NCI-H748 (cell line): ENCODE measurements at regions not wholly inside any gene's neighbourhood (a gene's known extent, or its start where the extent isn't known, plus 50 kb on each side); places are given as distances from the start of the nearest gene placed in this dataset.
"Not testable (repeated sequence)": the region's sequence is repeated elsewhere in the genome, so short reads cannot be mapped to it uniquely, and the experiment has no call there.

Source experiments
- DNase-seq: peaks from one replicate; lab custom pipeline; 2025; ENCODE audit not compliant: unreplicated experiment; lab: John Stamatoyannopoulos, UW

DNA sequence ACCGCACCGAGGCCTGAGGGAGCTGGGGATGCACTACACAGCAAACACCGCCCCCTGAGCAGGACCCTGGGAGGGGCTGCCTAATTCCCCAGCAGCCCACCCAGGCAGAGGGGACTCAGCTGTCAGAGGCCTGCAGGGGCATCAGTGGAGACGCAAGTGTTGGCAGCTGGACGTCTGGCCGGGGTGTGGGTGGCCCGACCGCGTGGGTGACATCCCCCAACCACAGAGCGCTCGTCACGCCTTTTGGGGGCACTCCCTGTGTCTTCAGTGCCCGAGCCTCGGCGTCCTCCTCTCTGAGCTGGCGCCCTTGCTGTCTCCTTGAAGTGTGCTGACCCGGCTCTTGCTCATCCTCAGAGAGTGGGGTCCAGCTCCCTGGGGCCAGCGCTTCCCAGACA lies 150.2 kb downstream of the BRD1 start:
- DNase-seq, result no peak

DNA sequence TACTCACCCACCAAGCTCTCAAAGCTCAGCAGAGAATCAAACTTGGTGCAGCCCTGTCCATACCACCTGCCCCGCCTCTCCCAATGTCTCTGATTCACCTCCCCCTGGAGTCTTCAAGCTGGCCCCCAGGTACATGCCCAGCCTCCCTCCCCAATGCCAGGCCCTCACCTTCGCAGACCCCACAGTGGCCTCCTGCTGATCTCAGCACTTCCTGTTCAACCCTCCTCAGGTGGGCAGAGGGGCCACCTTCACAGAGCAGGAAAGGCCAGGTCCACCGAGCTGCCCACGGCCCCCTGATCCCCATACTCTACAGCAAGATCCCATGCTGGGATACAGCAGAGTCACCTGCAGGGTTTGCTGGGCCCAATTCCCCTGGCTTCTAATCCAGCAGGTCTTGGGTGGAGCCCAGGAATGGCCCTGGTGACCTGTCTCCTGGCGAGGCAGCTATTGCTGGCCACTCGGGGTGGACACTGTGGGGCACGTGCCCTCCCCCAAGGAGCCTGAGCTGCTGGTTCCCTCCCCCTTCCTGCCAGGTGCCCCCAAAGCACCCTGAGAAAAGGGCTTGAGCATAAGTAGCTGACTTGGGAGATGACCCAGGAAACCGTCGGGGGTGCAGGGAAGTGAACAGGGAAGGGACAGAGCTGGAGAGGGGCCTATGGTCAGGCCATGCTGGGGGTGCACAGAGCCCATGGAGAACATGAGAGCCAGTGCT lies 150.7 kb downstream of the BRD1 start:
- DNase-seq, result no peak

- no peak for DNase-seq
These were observed 151.4 kb downstream of the BRD1 start for GRCh38 chr22:49676230-49676629.

- peak; percentile 49 for DNase-seq
These were observed 153.1 kb downstream of the BRD1 start for GRCh38 chr22:49674479-49675050.

GRCh38 chr22:49673048-49673447 lies 154.6 kb downstream of the BRD1 start:
- no peak for DNase-seq

GRCh38 chr22:49672014-49672516 lies 155.6 kb downstream of the BRD1 start:
- DNase-seq, result no peak

GRCh38 chr22:49671331-49672013 lies 156.2 kb downstream of the BRD1 start:
- DNase-seq, result peak; percentile 15

DNA sequence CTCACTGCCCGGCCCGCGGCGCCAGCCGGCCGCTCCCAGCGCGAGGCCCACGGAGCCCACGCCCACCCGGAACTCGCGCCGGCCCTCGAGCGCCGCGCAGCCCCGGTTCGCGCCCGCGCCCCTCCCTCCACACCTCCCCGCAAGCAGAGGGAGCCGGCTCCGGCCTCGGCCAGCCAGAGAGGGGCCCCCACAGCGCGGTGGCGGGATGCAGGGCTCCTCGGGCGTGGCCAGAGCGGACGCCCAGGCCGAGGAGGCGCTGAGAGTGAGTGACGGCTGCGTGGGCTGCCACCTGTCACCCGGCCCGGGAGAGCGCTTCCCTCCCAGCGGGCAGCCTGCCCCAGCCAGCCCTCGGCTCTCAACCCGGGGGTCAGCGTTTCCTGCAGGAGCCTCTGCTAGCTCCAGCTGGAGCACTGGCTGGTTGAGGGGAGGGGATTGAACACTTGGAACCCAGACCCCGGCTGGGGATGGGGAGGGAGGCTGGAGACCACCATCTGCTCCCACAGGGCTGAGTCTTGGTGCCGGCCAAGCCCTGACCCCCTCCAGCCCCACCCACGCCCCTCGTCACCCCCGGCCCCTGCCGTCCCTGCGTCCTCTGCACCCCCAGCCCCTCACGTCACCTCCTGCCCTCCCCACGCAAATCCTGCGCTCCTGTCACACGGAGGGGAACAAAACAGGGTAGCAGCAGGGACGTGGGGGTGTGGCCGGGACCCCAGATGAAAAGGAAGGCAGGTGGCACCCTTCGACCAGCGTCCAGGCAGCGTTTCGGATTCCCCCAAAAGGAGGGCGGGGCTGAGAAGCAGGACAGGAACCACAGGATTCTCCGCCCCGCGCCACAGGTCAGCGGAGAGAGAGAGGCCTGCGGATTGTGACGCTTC lies 157.0 kb downstream of the BRD1 start:
- DNase-seq, result peak; percentile 58

GRCh38 chr22:49669969-49670455 lies 157.7 kb downstream of the BRD1 start:
- DNase-seq, result peak; percentile 69

DNA sequence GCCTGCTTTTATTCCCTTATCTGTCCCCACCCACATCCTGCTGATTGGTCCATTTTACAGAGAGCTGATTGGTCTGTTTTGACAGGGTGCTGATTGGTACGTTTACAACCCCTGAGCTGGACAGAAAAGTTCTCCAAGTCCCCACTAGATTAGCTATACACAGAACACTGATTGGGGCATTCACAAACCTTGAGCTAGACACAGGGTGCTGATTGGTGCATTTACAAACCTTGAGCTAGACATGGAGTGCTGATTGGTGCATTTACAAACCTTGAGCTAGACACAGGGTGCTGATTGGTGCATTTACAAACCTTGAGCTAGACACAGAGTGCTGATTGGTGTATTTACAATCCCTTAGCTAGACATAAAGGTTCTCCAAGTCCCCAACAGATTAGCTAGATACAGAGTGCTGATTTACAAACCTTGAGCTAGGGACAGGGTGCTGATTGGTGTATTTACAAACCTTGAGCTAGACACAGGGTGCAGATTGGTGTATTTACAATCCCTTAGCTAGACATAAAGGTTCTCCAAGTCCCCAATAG lies 158.2 kb downstream of the BRD1 start:
- DNase-seq, result not testable (repeated sequence)

DNA sequence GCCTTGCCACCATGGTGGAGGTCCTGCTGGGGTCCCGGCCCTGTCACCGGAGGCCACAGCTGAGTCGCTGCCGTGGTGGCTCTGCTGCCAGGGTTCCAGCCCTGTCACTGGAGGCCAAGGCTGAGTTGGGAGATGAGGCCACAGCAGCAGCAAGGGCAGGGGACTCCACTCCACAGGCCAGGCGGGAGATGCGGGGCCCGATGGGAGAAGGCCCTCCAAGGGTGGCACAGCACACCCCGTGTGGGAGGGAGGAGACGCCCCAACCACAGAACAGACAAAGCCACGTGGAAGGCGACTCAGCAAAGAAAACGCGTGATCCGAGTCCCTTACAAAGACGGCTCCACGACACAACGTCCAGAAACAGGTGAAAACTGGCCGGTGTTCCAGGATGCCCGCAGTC lies 159.3 kb downstream of the BRD1 start:
- DNase-seq, result no peak

DNA sequence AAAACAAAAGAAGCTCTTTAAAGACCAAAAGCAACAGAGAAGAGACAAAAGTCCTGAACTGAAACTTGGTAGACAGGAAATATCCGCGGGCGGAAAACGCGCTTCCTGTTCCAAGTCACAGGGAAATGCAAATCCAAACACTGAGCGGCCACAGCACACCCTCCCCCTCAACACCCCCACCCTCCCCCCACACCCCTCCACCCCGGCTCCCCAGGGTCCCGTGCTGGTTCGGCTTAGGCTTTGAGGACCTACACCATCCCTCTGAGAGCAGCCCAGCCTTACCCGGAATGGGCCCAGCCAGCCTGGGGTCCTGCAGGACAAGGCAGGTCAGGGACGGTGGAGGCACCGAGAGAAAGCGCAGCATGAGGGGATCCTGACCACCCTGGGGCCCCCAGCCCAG lies 160.4 kb downstream of the BRD1 start:
- DNase-seq, result no peak

DNA sequence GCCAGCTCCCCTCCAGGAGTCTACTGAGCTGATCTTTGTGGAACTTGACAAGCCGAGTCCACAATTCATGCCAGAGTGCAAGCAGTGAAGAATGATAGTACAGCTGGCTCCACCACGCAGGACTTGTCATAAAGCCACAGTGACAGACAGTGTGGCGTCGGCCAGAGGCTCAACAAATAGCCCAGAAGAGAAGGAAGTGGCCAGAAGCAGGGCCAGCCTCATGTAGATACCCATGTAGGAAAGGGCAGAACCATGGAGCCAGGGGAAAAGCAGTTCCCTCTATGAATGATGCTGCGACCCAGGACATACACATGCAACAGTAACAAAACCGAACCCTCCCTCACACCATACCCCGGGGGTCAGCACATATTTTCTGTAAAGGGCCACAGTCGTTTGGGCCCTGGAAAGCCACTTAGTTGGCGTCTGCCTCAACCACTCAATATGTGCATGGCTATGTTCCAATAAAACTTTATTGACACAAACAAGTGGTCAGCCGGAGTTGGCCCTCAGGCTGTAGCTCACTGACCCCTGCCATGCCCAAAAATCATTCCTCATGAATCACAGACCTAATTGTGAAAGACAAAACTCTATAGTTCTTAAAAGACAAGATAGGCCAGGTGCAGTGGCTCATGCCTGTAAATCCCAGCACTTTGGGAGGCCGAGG lies 161.4 kb downstream of the BRD1 start:
- DNase-seq, result no peak

DNA sequence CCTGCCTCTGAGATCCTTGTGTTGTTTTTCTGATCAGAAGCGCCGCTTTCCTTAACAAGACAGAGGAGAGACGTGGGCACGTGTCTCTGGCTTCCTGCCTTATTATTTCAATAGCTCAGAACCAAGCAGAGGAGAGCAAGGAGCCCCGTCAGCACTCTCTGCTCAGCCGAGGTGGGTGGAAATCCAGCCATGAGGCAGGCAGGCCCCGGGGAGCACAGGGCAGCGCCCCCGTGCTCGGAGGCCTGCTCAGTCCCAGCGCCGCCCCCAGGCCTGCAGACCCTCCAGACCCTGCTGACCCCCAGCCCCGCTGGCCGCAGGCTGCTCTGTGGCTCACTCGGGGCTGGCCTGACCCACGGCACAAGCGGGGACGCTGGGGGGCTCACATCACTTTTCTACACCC lies 162.8 kb downstream of the BRD1 start:
- no peak for DNase-seq

GRCh38 chr22:49664371-49664881 lies 163.2 kb downstream of the BRD1 start:
- DNase-seq, result no peak

GRCh38 chr22:49663823-49664222 lies 163.8 kb downstream of the BRD1 start:
- DNase-seq, result no peak

DNA sequence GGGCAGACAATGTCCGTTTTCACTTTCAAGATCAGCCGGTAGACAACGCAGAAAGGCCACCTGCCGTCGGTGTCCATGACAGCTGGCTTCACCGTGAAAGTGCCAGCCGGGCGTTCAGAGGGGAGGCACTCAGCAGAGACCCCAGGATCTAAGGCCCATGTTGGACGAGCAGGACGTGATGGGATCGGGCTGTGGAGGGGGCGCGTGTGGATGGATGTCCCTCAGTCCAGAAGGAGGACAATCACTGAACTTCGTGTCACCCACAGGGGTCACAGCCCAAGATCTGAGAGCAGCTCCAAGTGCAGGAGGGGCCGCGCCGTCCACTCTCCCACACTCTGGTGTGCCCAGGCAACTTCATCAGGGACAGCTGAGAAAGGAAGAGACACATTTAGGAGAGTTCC lies 164.4 kb downstream of the BRD1 start:
- DNase-seq, result no peak

- no peak for DNase-seq
These were observed 165.0 kb downstream of the BRD1 start for GRCh38 chr22:49662681-49663080.

- no peak for DNase-seq
These were observed 166.6 kb downstream of the BRD1 start for GRCh38 chr22:49660794-49661781.
